DOHH2 (cell line): ENCODE measurements at regions not wholly inside any gene's neighbourhood (a gene's known extent, or its start where the extent isn't known, plus 50 kb on each side); places are given as distances from the start of the nearest gene placed in this dataset.

ENCODE experiments used
- H3F3A ChIP-seq: fragments of 200-600 bp; sonication (generic), shearing (Covaris generic); 2 replicates; pipeline ENCODE4 v1.6.0; 2016; ENCODE audit warnings: antibody characterized with exemption, mild to moderate bottlenecking; ENCODE audit not compliant: control insufficient read depth, insufficient read depth
- H3K27ac ChIP-seq: fragments of 200-600 bp; sonication (generic); 2 replicates; pipeline ENCODE4 v1.5.1; 2014; ENCODE audit warnings: low read depth, mild to moderate bottlenecking, low read length, moderate library complexity
- H3K27me3 ChIP-seq: fragments of 200-600 bp; sonication (generic); 2 replicates; pipeline ENCODE4 v1.6.1; 2014; ENCODE audit warnings: mild to moderate bottlenecking, low read length, mixed read lengths; ENCODE audit not compliant: control insufficient read depth
- H3K36me3 ChIP-seq: fragments of 200-600 bp; sonication (generic); 2 replicates; pipeline ENCODE4 v1.6.1; 2014; ENCODE audit warnings: mild to moderate bottlenecking, low read length, moderate library complexity, mixed read lengths; ENCODE audit not compliant: control insufficient read depth
- H3K4me1 ChIP-seq: fragments of 200-600 bp; sonication (generic); 2 replicates; pipeline ENCODE4 v1.6.1; 2014; ENCODE audit warnings: mild to moderate bottlenecking, low read length, mixed read lengths; ENCODE audit not compliant: control insufficient read depth
- H3K4me2 ChIP-seq: fragments of 200-600 bp; sonication (generic); 2 replicates; pipeline ENCODE4 v1.6.0; 2014; ENCODE audit warnings: mild to moderate bottlenecking, low read length, moderate library complexity
- H3K4me3 ChIP-seq: fragments of 200-600 bp; sonication (generic); 2 replicates; pipeline ENCODE4 v1.5.1; 2014; ENCODE audit warnings: mild to moderate bottlenecking, low read length, mixed read lengths
- H3K79me2 ChIP-seq: fragments of 200-600 bp; sonication (generic); 2 replicates; pipeline ENCODE4 v1.6.1; 2014; ENCODE audit warnings: mild to moderate bottlenecking, low read length, mixed read lengths; ENCODE audit not compliant: control insufficient read depth
- H3K9me2 ChIP-seq: fragments of 200-600 bp; sonication (generic); replicated peaks from 2 replicates; pipeline ENCODE4 v1.6.1; 2014; ENCODE audit warnings: mild to moderate bottlenecking, low read length, mixed read lengths; ENCODE audit not compliant: control insufficient read depth
- H3K9me3 ChIP-seq: fragments of 200-600 bp; sonication (generic); 2 replicates; pipeline ENCODE4 v1.6.1; 2014; ENCODE audit warnings: antibody characterized with exemption, low read length, mixed read lengths; ENCODE audit not compliant: control insufficient read depth, insufficient read depth
- H4K20me1 ChIP-seq: fragments of 200-600 bp; sonication (generic); 2 replicates; pipeline ENCODE4 v1.6.0; 2014; ENCODE audit warnings: low read depth, mild to moderate bottlenecking, antibody characterized with exemption, low read length, moderate library complexity; ENCODE audit not compliant: control insufficient read depth, insufficient read depth
- EZH2phosphoT487 ChIP-seq: fragments of 200-600 bp; sonication (generic); IDR thresholded peaks from 2 replicates; pipeline ENCODE4 v1.6.1; 2017; ENCODE audit warnings: borderline replicate concordance, mild to moderate bottlenecking, antibody characterized with exemption, low read length, moderate library complexity, mixed read lengths
- TF ChIP-seq, protein P1 (sequence below): fragments of 200-600 bp; sonication (generic); IDR thresholded peaks from one replicate; pipeline ENCODE4 v1.5.1; 2014; ENCODE audit warnings: antibody characterized with exemption, mild to moderate bottlenecking, low read depth, low read length; ENCODE audit not compliant: poor library complexity, severe bottlenecking

DNA sequence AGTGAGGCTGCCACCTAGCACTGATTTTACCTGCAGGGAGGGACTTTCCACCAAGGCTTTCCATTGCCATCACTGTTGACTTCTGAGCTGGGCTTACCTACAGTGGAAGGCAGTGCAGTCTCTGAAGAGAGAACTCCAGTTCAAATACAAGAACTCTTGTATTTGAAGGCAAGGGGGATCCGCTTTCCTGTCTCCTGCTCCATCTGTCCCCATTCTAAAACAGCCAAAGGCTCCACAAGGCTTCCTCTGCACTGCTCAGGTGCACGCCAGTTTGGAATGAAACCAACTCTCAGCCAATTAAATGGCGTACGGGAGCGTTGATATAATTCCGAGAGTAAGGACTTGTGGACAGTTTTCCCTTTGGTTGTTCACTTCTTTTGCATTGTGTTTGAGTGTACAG, 66.0 kb upstream of the CXCL14 start:
- Histone ChIP-seq H3K9me3 (no peaks in the 10 kb centered on the region), H3K79me2 (no peaks in the 10 kb centered on the region), H3K36me3 (no peaks in the 10 kb centered on the region), H3K4me1 (no peaks in the 10 kb centered on the region), H3K4me3 (no peak overlapping the region), H3K27me3 (no peaks in the 10 kb centered on the region), H4K20me1 (no peaks in the 10 kb centered on the region), H3K9me2 (no peaks in the 10 kb centered on the region), H3K4me2 (no peak overlapping the region), H3K27ac (no peak overlapping the region), H3F3A (no peaks in the 10 kb centered on the region)
- TF ChIP-seq EZH2phosphoT487 = no peak
- TF ChIP-seq, protein P1, sequence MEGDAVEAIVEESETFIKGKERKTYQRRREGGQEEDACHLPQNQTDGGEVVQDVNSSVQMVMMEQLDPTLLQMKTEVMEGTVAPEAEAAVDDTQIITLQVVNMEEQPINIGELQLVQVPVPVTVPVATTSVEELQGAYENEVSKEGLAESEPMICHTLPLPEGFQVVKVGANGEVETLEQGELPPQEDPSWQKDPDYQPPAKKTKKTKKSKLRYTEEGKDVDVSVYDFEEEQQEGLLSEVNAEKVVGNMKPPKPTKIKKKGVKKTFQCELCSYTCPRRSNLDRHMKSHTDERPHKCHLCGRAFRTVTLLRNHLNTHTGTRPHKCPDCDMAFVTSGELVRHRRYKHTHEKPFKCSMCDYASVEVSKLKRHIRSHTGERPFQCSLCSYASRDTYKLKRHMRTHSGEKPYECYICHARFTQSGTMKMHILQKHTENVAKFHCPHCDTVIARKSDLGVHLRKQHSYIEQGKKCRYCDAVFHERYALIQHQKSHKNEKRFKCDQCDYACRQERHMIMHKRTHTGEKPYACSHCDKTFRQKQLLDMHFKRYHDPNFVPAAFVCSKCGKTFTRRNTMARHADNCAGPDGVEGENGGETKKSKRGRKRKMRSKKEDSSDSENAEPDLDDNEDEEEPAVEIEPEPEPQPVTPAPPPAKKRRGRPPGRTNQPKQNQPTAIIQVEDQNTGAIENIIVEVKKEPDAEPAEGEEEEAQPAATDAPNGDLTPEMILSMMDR = no peak

DNA sequence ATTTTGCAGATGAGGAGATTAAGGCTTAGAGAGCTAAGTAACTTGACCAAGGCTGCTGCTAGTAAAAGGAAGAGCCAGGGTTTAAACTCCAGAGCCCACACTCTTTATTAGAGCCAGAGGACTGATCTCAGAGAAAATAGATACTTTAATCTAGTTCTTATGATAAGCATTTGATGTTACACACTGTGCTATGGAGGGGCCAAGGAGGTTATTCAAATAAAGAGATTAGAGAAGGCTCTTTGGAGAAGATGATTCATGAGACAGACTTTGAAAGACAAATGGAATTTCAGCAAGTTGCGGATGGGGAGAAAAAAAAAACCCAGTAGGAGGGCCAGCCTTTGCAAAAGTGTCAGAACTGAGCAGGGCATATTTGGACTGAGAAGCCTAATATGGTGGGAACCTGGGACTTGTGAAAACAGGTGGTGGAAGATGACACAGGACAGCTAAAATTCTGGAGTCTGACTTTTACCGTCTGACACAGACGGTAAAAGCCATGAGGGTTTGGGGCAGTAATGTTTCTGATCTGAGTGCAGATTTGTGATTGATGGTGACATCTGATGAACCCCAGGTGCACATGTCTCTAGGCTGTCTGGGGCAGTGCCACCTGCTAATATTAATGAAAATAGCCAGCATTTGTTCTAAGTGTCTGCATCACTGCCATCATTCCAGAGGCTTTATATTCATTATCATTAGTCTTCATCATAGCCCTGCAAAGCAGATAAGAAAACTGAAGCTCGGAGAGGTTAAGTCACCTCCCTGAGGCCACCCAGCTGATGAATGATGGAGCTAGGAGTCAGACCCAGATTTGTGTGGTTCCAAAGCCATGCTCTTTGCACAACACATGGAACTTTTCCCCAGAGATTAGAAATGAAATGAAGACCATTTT, 65.3 kb upstream of the CXCL14 start:
- Histone ChIP-seq H3K79me2 (no peaks in the 10 kb centered on the region), H3K27ac (no peak overlapping the region), H3K4me3 (no peak overlapping the region), H3F3A (no peaks in the 10 kb centered on the region), H3K9me2 (no peaks in the 10 kb centered on the region), H3K4me1 (no peaks in the 10 kb centered on the region), H3K27me3 (peaks cover 6% of the 10 kb centered on the region), H3K4me2 (no peak overlapping the region), H3K9me3 (no peaks in the 10 kb centered on the region), H3K36me3 (no peaks in the 10 kb centered on the region), H4K20me1 (no peaks in the 10 kb centered on the region)
- no peak for TF ChIP-seq EZH2phosphoT487
- TF ChIP-seq, protein P1 = no peak

DNA sequence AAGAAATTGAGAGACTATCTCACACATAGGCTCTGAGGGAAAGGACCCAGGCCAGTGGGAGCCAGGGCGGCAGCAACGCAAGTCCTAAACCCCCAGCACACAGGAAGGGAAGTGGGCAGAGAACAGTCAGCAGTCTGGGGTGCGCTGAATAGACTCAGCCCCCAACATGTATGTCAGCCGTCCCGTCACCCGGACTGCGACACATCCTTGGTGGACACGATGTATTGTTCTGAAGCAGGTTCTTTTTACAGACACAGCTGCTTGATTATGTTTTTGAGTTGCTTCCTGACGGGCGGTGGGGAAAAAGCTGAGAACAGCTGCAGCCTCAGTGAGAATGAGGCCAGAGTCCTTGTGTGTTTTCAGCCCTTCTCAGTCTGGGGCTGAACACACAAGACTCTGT, 64.1 kb upstream of the CXCL14 start:
- no peaks in the 10 kb centered on the region for H3K36me3 ChIP-seq
- no peak overlapping the region for H3K4me3 ChIP-seq
- no peaks in the 10 kb centered on the region for H3K4me1 ChIP-seq
- H3F3A ChIP-seq = no peaks in the 10 kb centered on the region
- TF ChIP-seq, protein P1 = no peak
- no peak for TF ChIP-seq EZH2phosphoT487
- no peak overlapping the region for H3K27ac ChIP-seq
- no peaks in the 10 kb centered on the region for H3K9me2 ChIP-seq
- H4K20me1 ChIP-seq = no peaks in the 10 kb centered on the region
- H3K9me3 ChIP-seq = no peaks in the 10 kb centered on the region
- peaks cover 15% of the 10 kb centered on the region for H3K27me3 ChIP-seq
- H3K79me2 ChIP-seq = no peaks in the 10 kb centered on the region
- H3K4me2 ChIP-seq = no peak overlapping the region
